ENCODE measurements at regions not wholly inside any gene's neighbourhood (a gene's known extent, or its start where the extent isn't known, plus 50 kb on each side); places are given as distances from the start of the nearest gene placed in this dataset.

DNA sequence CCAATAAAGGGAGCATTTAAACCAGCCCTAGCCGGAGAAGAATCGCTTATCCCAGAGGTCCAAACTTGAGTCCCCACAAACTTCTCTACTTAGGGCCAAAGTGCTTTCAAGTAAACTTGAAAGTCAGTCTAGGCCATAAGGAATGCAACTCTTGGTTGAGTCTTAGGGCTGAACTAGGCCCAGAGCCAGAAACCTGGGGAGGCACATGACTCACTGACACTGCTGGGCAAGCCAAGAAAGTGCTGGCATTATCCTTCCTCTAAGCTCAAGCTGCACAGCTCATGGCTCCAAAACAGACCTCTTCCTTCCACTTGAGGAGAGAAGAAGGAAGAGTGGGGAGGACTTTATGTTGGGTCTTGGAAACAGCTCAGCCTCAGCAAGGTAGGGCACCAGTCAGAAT is 1257.3 kb upstream of the DIAPH2 start:
- no peak for TF ChIP-seq POLR2AphosphoS5 (IDR thresholded peaks at IDR 0.05; ENCODE audit: low read depth, low read length)
- no peak for TF ChIP-seq FOXP2 (optimal IDR thresholded peaks at IDR 0.05; ENCODE audit: borderline replicate concordance, extremely low read depth, extremely low read length, insufficient read depth)
- TF ChIP-seq SIN3A (IDR thresholded peaks at IDR 0.05; ENCODE audit: borderline replicate concordance, insufficient read depth, low read length) = no peak
- TF ChIP-seq, protein P1, sequence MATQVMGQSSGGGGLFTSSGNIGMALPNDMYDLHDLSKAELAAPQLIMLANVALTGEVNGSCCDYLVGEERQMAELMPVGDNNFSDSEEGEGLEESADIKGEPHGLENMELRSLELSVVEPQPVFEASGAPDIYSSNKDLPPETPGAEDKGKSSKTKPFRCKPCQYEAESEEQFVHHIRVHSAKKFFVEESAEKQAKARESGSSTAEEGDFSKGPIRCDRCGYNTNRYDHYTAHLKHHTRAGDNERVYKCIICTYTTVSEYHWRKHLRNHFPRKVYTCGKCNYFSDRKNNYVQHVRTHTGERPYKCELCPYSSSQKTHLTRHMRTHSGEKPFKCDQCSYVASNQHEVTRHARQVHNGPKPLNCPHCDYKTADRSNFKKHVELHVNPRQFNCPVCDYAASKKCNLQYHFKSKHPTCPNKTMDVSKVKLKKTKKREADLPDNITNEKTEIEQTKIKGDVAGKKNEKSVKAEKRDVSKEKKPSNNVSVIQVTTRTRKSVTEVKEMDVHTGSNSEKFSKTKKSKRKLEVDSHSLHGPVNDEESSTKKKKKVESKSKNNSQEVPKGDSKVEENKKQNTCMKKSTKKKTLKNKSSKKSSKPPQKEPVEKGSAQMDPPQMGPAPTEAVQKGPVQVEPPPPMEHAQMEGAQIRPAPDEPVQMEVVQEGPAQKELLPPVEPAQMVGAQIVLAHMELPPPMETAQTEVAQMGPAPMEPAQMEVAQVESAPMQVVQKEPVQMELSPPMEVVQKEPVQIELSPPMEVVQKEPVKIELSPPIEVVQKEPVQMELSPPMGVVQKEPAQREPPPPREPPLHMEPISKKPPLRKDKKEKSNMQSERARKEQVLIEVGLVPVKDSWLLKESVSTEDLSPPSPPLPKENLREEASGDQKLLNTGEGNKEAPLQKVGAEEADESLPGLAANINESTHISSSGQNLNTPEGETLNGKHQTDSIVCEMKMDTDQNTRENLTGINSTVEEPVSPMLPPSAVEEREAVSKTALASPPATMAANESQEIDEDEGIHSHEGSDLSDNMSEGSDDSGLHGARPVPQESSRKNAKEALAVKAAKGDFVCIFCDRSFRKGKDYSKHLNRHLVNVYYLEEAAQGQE (IDR thresholded peaks at IDR 0.05; ENCODE audit: insufficient read depth in 1 of 2, low read depth in 2 of 2, low read length in 2 of 2) = no peak
- no peak for TF ChIP-seq TAF1 (IDR thresholded peaks at IDR 0.05; ENCODE audit: borderline replicate concordance, insufficient read depth, low read length)

DNA sequence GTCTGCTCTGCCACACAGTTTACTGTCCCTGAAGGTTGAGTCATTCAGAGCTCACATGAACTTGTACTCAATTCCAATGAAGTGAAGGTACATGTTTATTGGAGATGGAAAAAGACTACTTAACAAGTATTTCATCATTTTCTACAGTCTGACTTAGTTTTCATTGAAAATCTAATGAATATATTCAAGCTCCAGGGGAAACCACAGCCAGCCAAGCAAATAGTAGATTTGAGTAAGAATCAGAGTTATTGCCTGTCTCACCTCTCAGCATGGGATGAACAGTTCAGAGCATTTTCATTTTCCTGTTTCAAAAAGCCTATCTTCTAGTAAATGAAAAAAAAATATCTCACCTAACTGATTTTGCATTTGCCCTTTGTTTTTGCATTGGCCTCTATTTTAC is 1249.4 kb upstream of the DIAPH2 start:
- TF ChIP-seq SIN3A (IDR thresholded peaks at IDR 0.05; ENCODE audit: borderline replicate concordance, insufficient read depth, low read length) = no peak
- no peak for TF ChIP-seq POLR2AphosphoS5 (IDR thresholded peaks at IDR 0.05; ENCODE audit: low read depth, low read length)
- no peak for TF ChIP-seq TAF1 (IDR thresholded peaks at IDR 0.05; ENCODE audit: borderline replicate concordance, insufficient read depth, low read length)
- no peak for TF ChIP-seq FOXP2 (optimal IDR thresholded peaks at IDR 0.05; ENCODE audit: borderline replicate concordance, extremely low read depth, extremely low read length, insufficient read depth)
- TF ChIP-seq, protein P1 (IDR thresholded peaks at IDR 0.05; ENCODE audit: insufficient read depth in 1 of 2, low read depth in 2 of 2, low read length in 2 of 2) = no peak

DNA sequence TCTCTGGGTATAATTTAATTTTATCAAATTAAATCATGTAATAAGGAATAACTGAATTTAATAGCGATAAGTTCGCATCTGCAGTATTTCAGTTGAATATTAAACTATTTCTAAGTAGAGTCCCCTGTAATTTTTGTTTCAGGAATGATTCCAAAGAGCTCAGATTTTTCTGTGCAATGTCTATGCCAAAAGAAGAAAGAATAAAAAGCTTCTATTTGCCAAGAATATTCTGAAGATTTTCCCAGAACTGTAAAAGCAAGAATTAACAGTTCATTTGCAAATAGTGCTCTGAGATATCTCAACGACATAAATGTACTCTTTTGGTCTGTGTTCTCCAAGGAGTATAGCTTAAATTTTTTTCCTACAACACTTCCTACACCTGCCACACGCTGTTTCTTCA is 1242.8 kb upstream of the DIAPH2 start:
- no peak for TF ChIP-seq POLR2AphosphoS5 (IDR thresholded peaks at IDR 0.05; ENCODE audit: low read depth, low read length)
- no peak for TF ChIP-seq TAF1 (IDR thresholded peaks at IDR 0.05; ENCODE audit: borderline replicate concordance, insufficient read depth, low read length)
- TF ChIP-seq FOXP2 (optimal IDR thresholded peaks at IDR 0.05; ENCODE audit: borderline replicate concordance, extremely low read depth, extremely low read length, insufficient read depth) = no peak
- no peak for TF ChIP-seq SIN3A (IDR thresholded peaks at IDR 0.05; ENCODE audit: borderline replicate concordance, insufficient read depth, low read length)
- TF ChIP-seq, protein P1 (IDR thresholded peaks at IDR 0.05; ENCODE audit: insufficient read depth in 1 of 2, low read depth in 2 of 2, low read length in 2 of 2) = no peak

DNA sequence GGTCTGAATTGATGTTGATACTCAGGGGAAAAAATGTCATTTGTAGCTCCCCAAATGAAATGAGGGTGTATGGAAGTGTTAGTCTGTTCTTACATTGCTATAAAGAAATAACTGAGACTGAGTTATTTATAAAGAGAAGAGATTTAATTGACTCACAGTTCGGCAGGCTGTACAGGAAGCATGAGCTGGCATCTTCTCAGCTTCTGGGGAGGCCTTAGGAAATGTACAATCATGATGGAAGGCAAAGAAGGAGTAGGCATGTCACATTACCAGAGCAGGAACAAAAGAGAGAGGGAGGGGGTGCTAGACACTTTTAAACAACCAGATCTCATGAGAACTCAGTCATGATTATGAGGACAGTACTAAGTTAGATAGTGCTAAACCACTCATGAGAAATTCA is 1199.9 kb upstream of the DIAPH2 start:
- TF ChIP-seq TAF1 (IDR thresholded peaks at IDR 0.05; ENCODE audit: borderline replicate concordance, insufficient read depth, low read length) (no peak), FOXP2 (optimal IDR thresholded peaks at IDR 0.05; ENCODE audit: borderline replicate concordance, extremely low read depth, extremely low read length, insufficient read depth) (no peak), SIN3A (IDR thresholded peaks at IDR 0.05; ENCODE audit: borderline replicate concordance, insufficient read depth, low read length) (no peak), POLR2AphosphoS5 (IDR thresholded peaks at IDR 0.05; ENCODE audit: low read depth, low read length) (no peak)
- TF ChIP-seq, protein P1 (IDR thresholded peaks at IDR 0.05; ENCODE audit: insufficient read depth in 1 of 2, low read depth in 2 of 2, low read length in 2 of 2) = no peak

DNA sequence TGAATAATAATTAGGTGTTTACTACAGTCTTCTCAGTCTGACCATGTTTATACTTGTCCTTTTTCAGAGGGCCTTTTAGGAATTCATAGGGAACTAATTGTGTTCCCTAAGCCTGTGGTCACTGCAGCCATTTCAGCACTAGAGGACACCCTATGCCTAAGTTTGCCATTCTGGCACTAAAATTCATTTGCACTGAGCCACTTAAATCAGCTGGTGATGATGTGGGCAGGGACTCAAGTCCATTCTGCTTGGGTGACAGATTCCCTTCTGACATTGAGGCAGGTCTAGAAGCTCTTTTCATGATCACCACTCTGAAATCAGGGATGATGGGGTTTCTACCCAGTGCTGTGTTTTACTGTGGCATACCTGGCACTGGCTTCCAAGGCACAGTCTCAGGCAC is 1178.9 kb upstream of the DIAPH2 start:
- TF ChIP-seq FOXP2 (optimal IDR thresholded peaks at IDR 0.05; ENCODE audit: borderline replicate concordance, extremely low read depth, extremely low read length, insufficient read depth) = no peak
- no peak for TF ChIP-seq SIN3A (IDR thresholded peaks at IDR 0.05; ENCODE audit: borderline replicate concordance, insufficient read depth, low read length)
- TF ChIP-seq TAF1 (IDR thresholded peaks at IDR 0.05; ENCODE audit: borderline replicate concordance, insufficient read depth, low read length) = no peak
- no peak for TF ChIP-seq POLR2AphosphoS5 (IDR thresholded peaks at IDR 0.05; ENCODE audit: low read depth, low read length)
- TF ChIP-seq, protein P1 (IDR thresholded peaks at IDR 0.05; ENCODE audit: insufficient read depth in 1 of 2, low read depth in 2 of 2, low read length in 2 of 2) = no peak
